Fibroblast of the conjunctiva (primary cell): ENCODE measurements at regions not wholly inside any gene's neighbourhood (a gene's known extent, or its start where the extent isn't known, plus 50 kb on each side); places are given as distances from the start of the nearest gene placed in this dataset.
"Not testable (repeated sequence)": the region's sequence is repeated elsewhere in the genome, so short reads cannot be mapped to it uniquely, and the experiment has no call there.

Experiments
- DNase-seq: peaks from one replicate; pipeline ENCODE4 v3.0.0-alpha.2; 2010; ENCODE audit warnings: low read depth

DNA sequence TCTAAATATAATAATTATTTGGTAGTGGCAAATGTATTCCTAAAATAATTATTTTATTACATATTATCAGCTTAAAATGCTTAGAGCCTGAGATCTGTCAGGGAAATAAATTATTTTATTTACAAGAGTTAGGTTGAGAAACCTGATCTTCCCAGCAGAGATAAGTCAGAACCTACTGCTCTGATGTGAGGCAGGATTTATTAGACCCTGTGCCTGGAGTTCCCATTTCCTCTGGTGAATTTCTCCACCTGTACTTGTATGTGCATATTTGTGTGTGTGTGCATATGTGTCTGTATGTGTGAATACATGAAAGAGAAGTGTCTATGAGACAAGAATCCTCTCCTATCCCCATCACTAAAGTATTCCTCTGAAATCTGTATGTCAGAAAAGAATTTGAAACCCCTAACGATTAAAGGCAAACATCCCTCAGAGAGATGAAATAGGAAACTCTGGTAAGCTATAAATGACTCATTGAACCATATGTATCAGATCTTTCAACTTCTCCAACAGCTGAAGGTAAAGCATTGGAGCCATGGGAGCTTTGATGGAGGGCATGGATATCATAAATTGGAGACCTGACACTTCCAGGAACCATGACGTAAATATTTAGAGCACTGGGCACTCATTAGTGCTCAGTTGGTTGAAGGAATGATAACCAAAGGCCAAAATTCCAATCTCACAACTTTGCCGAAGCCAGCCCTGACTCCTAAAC, 190.9 kb downstream of the XPNPEP1 start:
- no peak for DNase-seq

GRCh38 chr10:109729895-109730294, 193.4 kb downstream of the XPNPEP1 start:
- not testable (repeated sequence) for DNase-seq

- no peak for DNase-seq
These were observed 195.9 kb downstream of the XPNPEP1 start for GRCh38 chr10:109727436-109727835.

DNA sequence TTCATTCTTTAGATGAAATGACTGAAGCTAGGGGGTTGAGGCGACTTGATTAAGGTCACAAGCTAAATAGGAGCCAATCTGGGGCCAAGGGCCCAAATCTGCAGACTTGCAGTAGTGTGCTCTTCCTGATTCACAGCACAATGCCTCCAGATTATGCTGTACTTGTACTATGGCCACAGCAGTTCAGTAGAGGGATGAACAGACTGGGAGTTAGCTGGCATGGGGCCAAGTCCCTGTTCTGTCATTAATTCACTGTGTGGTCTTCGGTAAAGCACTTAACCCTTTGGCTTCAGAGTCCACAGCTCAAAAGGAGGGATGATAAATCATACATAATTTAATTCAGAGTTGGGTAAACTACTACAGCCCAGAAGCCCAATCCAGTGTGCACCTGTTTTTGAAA, 196.8 kb downstream of the XPNPEP1 start:
- no peak for DNase-seq

DNA sequence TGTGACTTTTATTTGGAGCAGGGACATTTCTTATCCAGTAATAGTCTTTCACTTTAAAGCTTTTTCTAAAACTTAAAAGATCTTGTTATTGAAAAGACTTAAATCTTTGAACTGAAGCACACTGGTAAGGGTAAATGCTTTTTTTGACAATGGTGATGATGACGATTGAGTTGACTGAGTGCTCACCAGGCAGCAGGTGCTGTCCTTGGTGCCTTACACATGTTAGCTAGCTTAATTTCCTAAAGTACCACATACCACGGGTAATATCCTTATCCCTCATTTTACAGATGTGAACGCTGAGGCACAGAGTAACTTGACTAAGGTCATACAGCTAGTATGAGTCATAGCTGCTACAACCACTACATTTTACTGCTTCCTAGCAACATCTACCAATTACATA, 200.0 kb downstream of the XPNPEP1 start:
- no peak for DNase-seq

DNA sequence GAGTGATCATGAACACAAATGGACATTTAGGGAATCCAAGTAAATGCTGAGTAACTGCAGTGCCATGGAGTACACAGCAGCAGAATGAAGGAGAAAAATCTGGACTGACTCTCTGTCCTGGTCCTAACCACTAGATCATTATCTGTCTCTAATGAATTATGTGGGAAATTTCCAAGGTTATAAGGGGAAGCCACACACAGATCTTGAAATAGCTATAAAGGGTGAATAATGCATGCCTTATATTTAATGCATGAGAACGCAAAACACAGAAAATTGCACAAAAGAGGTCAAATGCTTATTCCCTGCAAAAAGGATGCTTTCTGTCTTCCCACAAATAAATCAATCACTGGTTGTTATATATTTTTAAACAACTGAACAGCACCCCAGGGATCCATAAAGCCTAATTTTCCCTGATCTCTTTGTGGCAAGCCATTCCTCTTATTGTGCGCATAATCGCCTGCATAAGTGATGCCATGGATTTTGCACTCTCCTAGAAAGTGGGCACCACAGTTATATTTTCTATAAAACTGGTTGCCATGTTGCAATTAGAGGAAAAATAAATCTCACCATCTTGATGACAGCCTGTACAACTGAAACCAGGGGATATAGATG, 201.8 kb downstream of the XPNPEP1 start:
- no peak for DNase-seq

GRCh38 chr10:109706026-109706560, 217.2 kb downstream of the XPNPEP1 start:
- DNase-seq, result no peak

DNA sequence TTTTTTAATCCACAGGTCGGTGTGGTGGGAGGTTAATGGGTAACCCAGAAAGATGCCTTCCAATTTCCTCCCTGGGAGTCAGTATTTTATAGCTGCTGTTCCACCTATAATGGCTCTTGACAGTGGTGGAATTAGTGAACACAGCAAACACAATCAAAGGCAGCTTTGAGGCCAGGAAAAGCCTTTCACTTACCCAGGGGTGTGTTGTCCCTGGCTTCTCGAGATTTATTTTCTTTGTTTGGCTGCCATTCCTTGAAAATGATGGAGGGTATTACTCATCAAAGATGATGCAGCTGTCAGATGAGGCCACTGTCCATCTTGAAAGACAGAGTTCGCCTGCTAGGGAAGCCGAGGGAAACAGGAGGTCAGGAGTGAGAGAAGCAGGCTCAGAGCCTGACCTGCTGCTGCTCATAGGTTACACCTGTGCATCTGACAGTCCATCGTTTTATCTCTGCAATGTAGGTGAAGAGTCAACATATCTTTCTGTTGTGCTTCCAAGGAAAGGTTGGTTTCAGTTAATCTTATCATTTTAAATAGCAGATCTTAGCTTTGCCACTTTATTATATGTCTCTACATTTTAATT, 221.6 kb downstream of the XPNPEP1 start:
- no peak for DNase-seq

GRCh38 chr10:109698882-109699664, 224.2 kb downstream of the XPNPEP1 start:
- no peak for DNase-seq

DNA sequence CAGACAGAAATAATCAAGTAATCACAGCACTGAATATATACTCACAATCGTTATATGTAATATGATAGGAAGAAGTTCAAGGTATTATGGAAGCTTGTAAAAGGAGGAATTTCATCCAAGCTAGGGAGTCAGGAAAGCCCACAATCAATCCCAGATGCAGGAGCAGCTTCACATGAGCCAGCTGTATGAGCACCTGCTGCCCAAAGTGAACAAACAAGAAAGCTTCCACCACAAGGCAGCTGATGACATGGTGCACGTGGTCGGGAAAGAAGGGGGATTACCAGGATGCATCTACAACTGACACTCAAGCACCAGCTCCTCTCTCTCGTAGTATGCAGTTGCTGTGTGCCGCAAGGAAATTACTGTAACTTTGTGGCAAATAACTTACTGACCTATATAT, 225.2 kb downstream of the XPNPEP1 start:
- no peak for DNase-seq

- no peak for DNase-seq
These were observed 226.1 kb downstream of the XPNPEP1 start for GRCh38 chr10:109696981-109697775.

DNA sequence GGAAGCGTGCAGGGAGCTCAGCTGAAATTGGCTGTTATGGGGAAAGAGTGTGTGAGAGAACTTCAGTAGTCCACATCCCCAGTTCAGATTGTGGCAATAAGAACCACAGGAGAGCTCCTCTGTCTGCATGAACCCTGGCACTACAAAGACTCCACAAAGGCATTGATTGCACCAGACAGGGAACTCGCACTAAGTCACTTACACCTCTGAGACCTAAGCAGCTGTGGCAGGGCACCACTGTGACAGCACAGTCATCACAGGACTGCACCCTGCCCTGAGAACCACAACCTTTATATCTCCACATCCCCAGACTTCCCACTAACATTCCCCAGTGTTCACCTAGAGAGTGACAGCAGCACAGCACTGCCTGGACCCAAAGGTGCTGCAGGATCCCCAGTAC, 226.8 kb downstream of the XPNPEP1 start:
- DNase-seq, result no peak

DNA sequence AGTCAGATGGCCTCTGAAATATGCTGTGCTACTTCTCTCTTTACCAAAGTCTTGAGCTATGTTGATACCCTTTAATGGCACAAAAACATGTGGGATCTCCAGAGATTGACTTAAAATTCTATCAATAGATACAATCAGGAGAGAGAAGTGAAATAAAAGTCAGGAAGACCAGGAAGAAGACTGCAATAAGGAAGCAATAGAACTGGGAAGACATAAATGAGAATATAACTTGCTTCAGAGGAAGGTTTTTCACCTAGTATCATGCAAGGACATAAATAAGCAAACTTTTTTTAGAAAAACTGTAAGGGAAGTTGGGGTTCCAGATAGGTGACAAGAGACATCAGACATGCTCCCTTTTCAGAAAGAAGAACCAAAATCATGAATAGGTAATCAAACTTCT, 227.3 kb downstream of the XPNPEP1 start:
- DNase-seq, result no peak

DNA sequence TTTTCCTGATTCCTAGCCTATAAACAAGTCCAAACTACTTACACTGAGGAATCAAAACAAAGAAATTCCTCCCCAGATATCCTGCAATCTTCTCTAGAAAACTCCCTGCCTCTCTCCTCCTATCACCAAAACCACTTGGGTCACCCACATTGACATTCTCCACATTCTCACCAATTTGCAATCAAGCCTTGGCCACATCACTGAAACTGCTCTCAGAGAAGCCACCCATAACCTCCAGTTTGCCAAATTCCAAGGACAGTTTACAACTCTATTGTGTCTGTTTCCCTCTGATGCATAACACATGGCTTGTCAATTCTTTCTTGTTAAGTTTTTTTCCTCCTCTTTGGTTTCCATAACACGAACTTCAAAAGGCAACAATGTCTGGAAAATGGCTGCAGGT, 233.5 kb downstream of the XPNPEP1 start:
- no peak for DNase-seq

DNA sequence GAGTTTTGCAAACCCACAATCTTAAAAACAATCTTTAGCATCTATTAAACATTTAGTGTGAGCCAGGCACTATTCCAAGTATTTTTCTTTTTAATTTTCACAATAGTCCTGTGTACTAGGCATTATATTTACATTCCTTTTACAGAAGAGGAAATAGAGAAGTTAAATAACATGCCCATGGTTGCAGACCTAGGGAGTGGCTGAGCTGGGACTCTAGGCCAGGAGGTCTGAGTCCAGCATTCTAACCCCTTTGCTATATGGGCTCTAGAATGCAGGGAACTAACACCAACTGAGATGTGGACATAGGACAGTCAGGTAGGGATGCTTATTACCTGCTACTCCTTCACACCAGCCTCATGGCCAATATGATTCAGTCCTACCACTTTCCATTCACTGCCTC, 243.8 kb downstream of the XPNPEP1 start:
- no peak for DNase-seq

- no peak for DNase-seq
These were observed 244.5 kb downstream of the XPNPEP1 start for GRCh38 chr10:109678857-109679256.

DNA sequence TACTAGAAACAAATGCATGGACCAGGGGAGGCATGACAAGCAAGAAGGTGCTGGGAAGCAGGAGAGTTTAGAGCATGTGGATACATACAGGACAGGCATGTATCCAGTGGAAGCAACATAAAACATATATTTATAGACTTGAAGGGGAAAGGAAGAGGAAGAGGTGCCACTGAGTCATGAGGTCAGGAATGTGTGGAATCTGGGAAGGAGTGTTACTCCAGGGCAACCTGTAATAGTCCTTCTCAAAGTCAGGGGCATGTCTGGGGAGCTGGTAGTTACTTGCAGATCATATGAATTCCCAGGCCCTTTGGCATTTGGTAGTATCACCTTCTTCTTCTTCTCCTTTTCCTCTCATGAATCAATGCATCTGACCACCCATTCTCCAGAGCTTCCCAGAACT, 246.6 kb downstream of the XPNPEP1 start:
- DNase-seq, result no peak

DNA sequence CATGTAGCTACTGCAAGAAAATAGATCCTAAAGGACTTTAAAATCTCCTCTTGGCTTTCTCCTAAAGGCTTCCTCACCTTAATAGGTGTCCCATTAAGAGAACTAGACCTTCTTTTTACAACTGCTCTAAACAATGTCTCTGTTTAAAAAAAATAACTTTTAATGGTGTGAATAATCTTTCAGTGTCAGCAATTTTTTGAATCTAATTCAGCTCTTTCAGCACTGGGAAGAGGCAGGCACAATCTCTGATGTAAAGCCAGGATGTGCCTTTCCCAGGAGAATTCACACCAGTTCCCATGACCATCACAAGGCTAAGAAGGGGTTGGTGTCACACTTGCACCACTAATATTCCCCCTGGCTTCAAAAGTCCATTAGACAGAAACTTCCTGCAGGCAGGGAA, 254.6 kb downstream of the XPNPEP1 start:
- no peak for DNase-seq

DNA sequence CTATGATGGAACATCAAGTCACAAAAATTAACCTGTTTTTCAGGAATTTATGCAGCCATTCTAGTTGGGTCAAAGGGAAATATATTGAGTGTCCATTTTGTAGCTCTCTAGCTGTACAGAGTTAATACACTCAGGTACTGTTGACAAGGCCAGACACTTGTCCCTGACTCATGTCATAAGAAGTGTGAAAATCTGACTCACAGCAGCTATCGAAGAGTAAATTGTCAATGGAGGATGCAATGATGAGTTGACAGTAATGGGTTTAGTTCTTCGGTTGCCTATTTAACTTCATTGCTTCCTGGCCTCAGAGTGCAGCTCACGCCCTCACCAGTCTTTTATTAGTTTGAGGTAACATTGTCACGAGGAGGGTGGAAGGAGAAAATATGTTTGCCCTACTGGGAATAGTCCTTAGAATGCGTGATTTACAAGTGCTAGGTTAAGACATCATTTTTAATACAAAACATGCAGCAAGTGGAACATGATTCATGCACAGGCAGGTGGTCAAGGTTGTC, 255.1 kb downstream of the XPNPEP1 start:
- no peak for DNase-seq

DNA sequence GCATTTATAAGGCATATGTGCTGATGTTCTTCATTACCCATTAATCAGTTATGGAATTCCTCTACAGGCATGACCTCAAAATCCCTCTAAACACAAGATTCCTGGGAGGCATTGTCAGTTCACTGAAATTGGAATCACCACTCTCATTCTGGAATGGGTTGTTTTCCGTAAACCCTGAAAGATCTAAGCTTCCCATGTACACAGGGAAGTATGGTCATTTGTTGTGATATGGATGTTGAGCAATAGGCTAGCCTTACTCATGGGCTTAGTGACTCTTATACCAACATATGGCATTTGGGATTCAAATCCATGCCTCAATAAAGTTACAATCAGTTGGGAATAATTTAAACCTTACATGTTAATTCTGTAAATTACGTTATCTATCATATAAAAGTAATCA, 258.0 kb downstream of the XPNPEP1 start:
- no peak for DNase-seq

- no peak for DNase-seq
These were observed 258.8 kb downstream of the XPNPEP1 start for GRCh38 chr10:109664554-109664953.

- no peak for DNase-seq
These were observed 260.2 kb downstream of the XPNPEP1 start for GRCh38 chr10:109663122-109663521.
